WTC11 (cell line): ENCODE measurements at regions not wholly inside any gene's neighbourhood (a gene's known extent, or its start where the extent isn't known, plus 50 kb on each side); places are given as distances from the start of the nearest gene placed in this dataset.
"Not testable (repeated sequence)": the region's sequence is repeated elsewhere in the genome, so short reads cannot be mapped to it uniquely, and the experiment has no call there.

Experiments
- ATAC-seq: fragments of 200-7000 bp; cut with Tn5 transposase; 2 replicates; pipeline ENCODE4 v1.10.0; 2021; ENCODE audit warnings: mild to moderate bottlenecking, moderate library complexity
- CTCF ChIA-PET: fragments of 300-600 bp; sonication (Branson Sonifier 250); formaldehyde crosslinking; loops from one replicate; lab custom pipeline; 2021; ENCODE audit warnings: antibody characterized with exemption; lab: Charles Lee
- POLR2A ChIA-PET: fragments of 350-600 bp; sonication (Branson Sonifier 250); formaldehyde crosslinking; loops from one replicate; lab custom pipeline; 2021; ENCODE audit warnings: antibody characterized with exemption; lab: Charles Lee
- DNase-seq: peaks from one replicate; pipeline ENCODE4 v3.0.0; 2021; ENCODE audit warnings: low spot score
- H3K27ac Mint-ChIP-seq: 2 replicates; pipeline ENCODE4 v1.8.0; 2021; ENCODE audit warnings: mixed read lengths
- H3K27me3 Mint-ChIP-seq: 2 replicates; pipeline ENCODE4 v1.8.0; 2021; ENCODE audit warnings: low read depth, mild to moderate bottlenecking, moderate library complexity, mixed read lengths
- H3K36me3 Mint-ChIP-seq: 2 replicates; pipeline ENCODE4 v1.8.0; 2021; ENCODE audit warnings: mixed read lengths
- H3K4me1 Mint-ChIP-seq: 2 replicates; pipeline ENCODE4 v1.8.0; 2022; ENCODE audit warnings: mixed read lengths
- H3K4me3 Mint-ChIP-seq: 2 replicates; pipeline ENCODE4 v1.8.0; 2021; ENCODE audit warnings: mild to moderate bottlenecking, moderate library complexity, mixed read lengths
- H3K9me3 Mint-ChIP-seq: 2 replicates; pipeline ENCODE4 v1.8.0; 2021; ENCODE audit warnings: mixed read lengths
- CTCF ChIP-seq: fragments of 200-600 bp; IDR thresholded peaks from 2 replicates; pipeline ENCODE4 v1.8.0; 2022; ENCODE audit warnings: antibody characterized with exemption
- GRHL2 ChIP-seq: fragments of 250-450 bp; sonication (Bioruptor Pico); IDR thresholded peaks from 2 replicates; pipeline ENCODE4 v1.8.0; 2022; ENCODE audit warnings: mild to moderate bottlenecking, moderate library complexity; ENCODE audit not compliant: insufficient replicate concordance, severe bottlenecking
- IRF1 ChIP-seq: sonication (generic); formaldehyde crosslinking; IDR thresholded peaks from 2 replicates; pipeline ENCODE4 v1.8.0; 2023; ENCODE audit warnings: missing genetic modification reagents
- NFE2L1 ChIP-seq: sonication (generic); formaldehyde crosslinking; IDR thresholded peaks from 2 replicates; pipeline ENCODE4 v1.8.1; 2023; ENCODE audit warnings: missing genetic modification reagents
- NR2C2 ChIP-seq: sonication (generic); formaldehyde crosslinking; IDR thresholded peaks from 2 replicates; pipeline ENCODE4 v1.8.0; 2022; ENCODE audit warnings: mild to moderate bottlenecking, missing genetic modification reagents
- RORB ChIP-seq: fragments of 250-450 bp; sonication (Bioruptor Pico); IDR thresholded peaks from 2 replicates; pipeline ENCODE4 v1.9.0; 2021; ENCODE audit warnings: mild to moderate bottlenecking
- STAT6 ChIP-seq: sonication (generic); formaldehyde crosslinking; conservative IDR thresholded peaks from 2 replicates; pipeline ENCODE4 v1.8.1; 2023; ENCODE audit warnings: mild to moderate bottlenecking, low read depth, missing genetic modification reagents, moderate library complexity
- USF2 ChIP-seq: sonication (generic); formaldehyde crosslinking; IDR thresholded peaks from 2 replicates; pipeline ENCODE4 v1.8.1; 2023; ENCODE audit warnings: mild to moderate bottlenecking, missing genetic modification reagents, moderate library complexity
- ZBTB43 ChIP-seq: sonication (generic); formaldehyde crosslinking; IDR thresholded peaks from 2 replicates; pipeline ENCODE4 v1.8.1; 2023; ENCODE audit warnings: mild to moderate bottlenecking, missing genetic modification reagents
- ZNF219 ChIP-seq: sonication (generic); formaldehyde crosslinking; IDR thresholded peaks from 2 replicates; pipeline ENCODE4 v1.8.0; 2023; ENCODE audit warnings: missing genetic modification reagents, mild to moderate bottlenecking, borderline replicate concordance
- ZNF281 ChIP-seq: sonication (generic); formaldehyde crosslinking; IDR thresholded peaks from 2 replicates; pipeline ENCODE4 v1.8.0; 2023; ENCODE audit warnings: mild to moderate bottlenecking, missing genetic modification reagents

GRCh38 chr21:18117176-18117575 is 127.5 kb upstream of the CHODL start (continued):
- no peak for TF ChIP-seq STAT6 (CRISPR knock-in tag)
- TF ChIP-seq, all 79 proteins: peak for 0

- no peak for ATAC-seq
- no peak overlapping the region for H3K27ac Mint-ChIP-seq
- TF ChIP-seq RORB (CRISPR knock-in tag) (no peak), USF2 (CRISPR knock-in tag) (no peak), NR2C2 (CRISPR knock-in tag) (no peak), ZBTB43 (CRISPR knock-in tag) (no peak), ZNF219 (CRISPR knock-in tag) (no peak), GRHL2 (CRISPR knock-in tag) (no peak), ZNF281 (CRISPR knock-in tag) (no peak)
- no peak overlapping the region for H3K4me3 Mint-ChIP-seq
- CTCF ChIA-PET = no interaction called here
- no peak for DNase-seq
- no peaks in the 10 kb centered on the region; the same call in 1 of the 2 replicates for H3K9me3 Mint-ChIP-seq
- no peaks in the 10 kb centered on the region for H3K27me3 Mint-ChIP-seq
- POLR2A ChIA-PET = no interaction called here
- H3K4me1 Mint-ChIP-seq = peaks cover 5% of the 10 kb centered on the region
- no peaks in the 10 kb centered on the region for H3K36me3 Mint-ChIP-seq
These were observed 129.8 kb upstream of the CHODL start for GRCh38 chr21:18114810-18115209.

- TF ChIP-seq CTCF = no peak
- no peak for TF ChIP-seq IRF1 (CRISPR knock-in tag)
- no peak for TF ChIP-seq GRHL2 (CRISPR knock-in tag)
- TF ChIP-seq NFE2L1 (CRISPR knock-in tag) = no peak
- Mint-ChIP-seq H3K9me3 (peaks cover 34% of the 10 kb centered on the region), H3K27ac (no peak overlapping the region), H3K27me3 (no peaks in the 10 kb centered on the region), H3K4me3 (no peak overlapping the region), H3K4me1 (no peaks in the 10 kb centered on the region), H3K36me3 (peaks cover 3% of the 10 kb centered on the region; the same call in 1 of the 2 replicates)
- no peak for ATAC-seq
- POLR2A ChIA-PET = no interaction called here
- CTCF ChIA-PET = no interaction called here
- no peak for DNase-seq
These were observed 139.8 kb upstream of the CHODL start for GRCh38 chr21:18104802-18105201.

- POLR2A ChIA-PET, H3K27ac Mint-ChIP-seq, CTCF ChIA-PET, H3K4me3 Mint-ChIP-seq, ATAC-seq, H3K4me1 Mint-ChIP-seq, DNase-seq, H3K27me3 Mint-ChIP-seq: not testable (repeated sequence)
- peaks cover 92% of the 10 kb centered on the region for H3K9me3 Mint-ChIP-seq
- H3K36me3 Mint-ChIP-seq = peaks cover 52% of the 10 kb centered on the region
These were observed 148.2 kb upstream of the CHODL start for GRCh38 chr21:18096413-18096812.
